Spleen (tissue), 11 donors: ENCODE measurements at regions not wholly inside any gene's neighbourhood (a gene's known extent, or its start where the extent isn't known, plus 50 kb on each side); places are given as distances from the start of the nearest gene placed in this dataset.

Experiments
- DNase-seq: peaks from one replicate; pipeline ENCODE4 v3.0.0-alpha.2; 2020
- H3K27ac ChIP-seq, 8 donors: fragments of 200-600 bp; sonication (generic) in 7 of 8; 1 replicate in 4 of 8; 2 replicates in 4 of 8; pipeline versions ENCODE4 v1.5.0 to v1.8.0; 2016 to 2021; ENCODE audit warnings: inconsistent platforms in 4 of 8, mild to moderate bottlenecking in 4 of 8, moderate library complexity in 1 of 8
- H3K27me3 ChIP-seq, 7 donors: fragments of 200-600 bp; sonication (generic) in 6 of 7; replicated peaks in 1 of 7; 1 replicate in 4 of 7; 2 replicates in 3 of 7; pipeline versions ENCODE4 v1.5.0 to v1.8.0; 2016 to 2021; ENCODE audit warnings: inconsistent platforms in 3 of 7, mild to moderate bottlenecking in 1 of 7
- H3K36me3 ChIP-seq, 6 donors: fragments of 200-600 bp; sonication (generic) in 5 of 6; 1 replicate in 4 of 6; 2 replicates in 2 of 6; pipeline versions ENCODE4 v1.5.0 to v1.8.0; 2016 to 2021; ENCODE audit warnings: inconsistent platforms in 2 of 6
- H3K4me1 ChIP-seq, 6 donors: fragments of 200-600 bp; sonication (generic) in 5 of 6; 1 replicate in 3 of 6; 2 replicates in 3 of 6; pipeline versions ENCODE4 v1.5.0 to v1.8.0; 2016 to 2021; ENCODE audit warnings: inconsistent platforms in 3 of 6
- H3K4me3 ChIP-seq, 8 donors: fragments of 200-600 bp; sonication (generic) in 7 of 8; 1 replicate in 4 of 8; 2 replicates in 4 of 8; pipeline versions ENCODE4 v1.5.0 to v1.8.0; 2016 to 2021; ENCODE audit warnings: inconsistent platforms in 4 of 8, mild to moderate bottlenecking in 4 of 8, moderate library complexity in 2 of 8
- H3K9me3 ChIP-seq, 8 donors: fragments of 200-600 bp; sonication (generic) in 7 of 8; 1 replicate in 4 of 8; 2 replicates in 4 of 8; pipeline versions ENCODE4 v1.5.0 to v1.8.0; 2016 to 2021; ENCODE audit warnings: inconsistent platforms in 4 of 8
- POLR2A ChIP-seq, 3 donors: fragments of 450-650 bp; IDR thresholded peaks; one replicate each; pipeline ENCODE4 v1.5.1; 2017; ENCODE audit warnings: antibody characterized with exemption in 3 of 3, mild to moderate bottlenecking in 1 of 3
- POLR2AphosphoS5 ChIP-seq, 3 donors: sonication (generic); formaldehyde crosslinking; IDR thresholded peaks; one replicate each; pipeline ENCODE4 v1.5.1; 2017; ENCODE audit warnings: antibody characterized with exemption in 3 of 3
- WGBS, 5 donors: extraction: QIAGEN DNeasy Blood & Tissue Kit in 3 of 5; methylation state at CpG; one replicate each; pipeline versions ENCODE4 v1.1.5 to v1.1.7; 2013 to 2018; 5-methylcytosine and 5-hydroxymethylcytosine counted together
- intact Hi-C: fragments of 100-400 bp; cut with DNase I; formaldehyde crosslinking; loops from one replicate; pipeline ENCODE4 v1.15.0; 2023; ENCODE audit warnings: low total_unique reads
- TF ChIP-seq, protein P1 (sequence below), 11 experiments: fragments of 200-600 bp in 7 of 11; fragments of 450-650 bp in 4 of 11; sonication (generic) in 4 of 11; IDR thresholded peaks in 8 of 11; conservative IDR thresholded peaks in 3 of 11; 1 replicate in 7 of 11; 2 replicates in 4 of 11; pipeline versions ENCODE4 v1.4.0 to v1.8.0; 2016 to 2021; ENCODE audit warnings: antibody characterized with exemption in 11 of 11, inconsistent platforms in 4 of 11, mild to moderate bottlenecking in 1 of 11
- donor health status: healthy with polysubstance abuse.
- donor health status: DM: no; HTN: no; CAD: no; lungs with moderate emphysema.
- donor health status: DM: no; HTN: no; CAD: no.
- donor health status: Bipolar disorder and iron deficiency.
- donor health status: healthy.
- donor health status: DM: no; HTN: no; CAD: no.
- donor health status: DM: yes; HTN: yes; CAD: no.

DNA sequence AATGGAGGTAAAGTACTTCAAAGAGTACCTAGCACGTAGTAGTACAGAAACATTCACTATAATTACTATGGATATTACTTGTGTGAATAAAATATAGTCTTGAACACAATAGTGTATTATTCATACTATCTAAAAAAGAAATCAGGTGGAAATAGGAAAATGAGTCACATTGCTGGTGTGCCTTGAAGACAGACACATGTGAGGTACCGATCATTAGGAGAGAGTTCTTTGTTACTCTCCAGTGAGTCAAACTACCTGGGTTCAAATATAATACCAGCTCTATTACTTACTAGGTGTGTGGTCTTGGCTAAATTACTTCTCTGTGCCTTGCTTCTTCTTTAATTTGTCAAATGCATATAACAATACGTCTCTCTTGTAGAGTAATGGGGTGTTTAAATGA lies 50.8 kb upstream of the BEND6 start:
- WGBS, 5 donors = 52 to 63% (median 59%) methylated on average over 3 of the region's 3 CpGs
- Histone ChIP-seq H3K4me3 (no peak overlapping the region), H3K4me1 (peaks cover 0 to 8% (median 4%) of the 10 kb centered on the region in 6 donors), H3K9me3 (no peaks in the 10 kb centered on the region), H3K36me3 (no peaks in the 10 kb centered on the region), H3K27ac (no peak overlapping the region), H3K27me3 (no peaks in the 10 kb centered on the region)
- DNase-seq = no peak
- TF ChIP-seq, protein P1, sequence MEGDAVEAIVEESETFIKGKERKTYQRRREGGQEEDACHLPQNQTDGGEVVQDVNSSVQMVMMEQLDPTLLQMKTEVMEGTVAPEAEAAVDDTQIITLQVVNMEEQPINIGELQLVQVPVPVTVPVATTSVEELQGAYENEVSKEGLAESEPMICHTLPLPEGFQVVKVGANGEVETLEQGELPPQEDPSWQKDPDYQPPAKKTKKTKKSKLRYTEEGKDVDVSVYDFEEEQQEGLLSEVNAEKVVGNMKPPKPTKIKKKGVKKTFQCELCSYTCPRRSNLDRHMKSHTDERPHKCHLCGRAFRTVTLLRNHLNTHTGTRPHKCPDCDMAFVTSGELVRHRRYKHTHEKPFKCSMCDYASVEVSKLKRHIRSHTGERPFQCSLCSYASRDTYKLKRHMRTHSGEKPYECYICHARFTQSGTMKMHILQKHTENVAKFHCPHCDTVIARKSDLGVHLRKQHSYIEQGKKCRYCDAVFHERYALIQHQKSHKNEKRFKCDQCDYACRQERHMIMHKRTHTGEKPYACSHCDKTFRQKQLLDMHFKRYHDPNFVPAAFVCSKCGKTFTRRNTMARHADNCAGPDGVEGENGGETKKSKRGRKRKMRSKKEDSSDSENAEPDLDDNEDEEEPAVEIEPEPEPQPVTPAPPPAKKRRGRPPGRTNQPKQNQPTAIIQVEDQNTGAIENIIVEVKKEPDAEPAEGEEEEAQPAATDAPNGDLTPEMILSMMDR (IDR thresholded peaks at IDR 0.05 in 8 of 11, conservative IDR thresholded peaks at IDR 0.05 in 3 of 11) = no peak
- TF ChIP-seq POLR2A (IDR thresholded peaks at IDR 0.05) (no peak), POLR2AphosphoS5 (IDR thresholded peaks at IDR 0.05) (no peak)
- intact Hi-C loops = loop anchor here (5.0 to 10.0 kb wide), 2 partner anchors 121 to 413 kb away; partner anchors contain the start of gene PRIM2

DNA sequence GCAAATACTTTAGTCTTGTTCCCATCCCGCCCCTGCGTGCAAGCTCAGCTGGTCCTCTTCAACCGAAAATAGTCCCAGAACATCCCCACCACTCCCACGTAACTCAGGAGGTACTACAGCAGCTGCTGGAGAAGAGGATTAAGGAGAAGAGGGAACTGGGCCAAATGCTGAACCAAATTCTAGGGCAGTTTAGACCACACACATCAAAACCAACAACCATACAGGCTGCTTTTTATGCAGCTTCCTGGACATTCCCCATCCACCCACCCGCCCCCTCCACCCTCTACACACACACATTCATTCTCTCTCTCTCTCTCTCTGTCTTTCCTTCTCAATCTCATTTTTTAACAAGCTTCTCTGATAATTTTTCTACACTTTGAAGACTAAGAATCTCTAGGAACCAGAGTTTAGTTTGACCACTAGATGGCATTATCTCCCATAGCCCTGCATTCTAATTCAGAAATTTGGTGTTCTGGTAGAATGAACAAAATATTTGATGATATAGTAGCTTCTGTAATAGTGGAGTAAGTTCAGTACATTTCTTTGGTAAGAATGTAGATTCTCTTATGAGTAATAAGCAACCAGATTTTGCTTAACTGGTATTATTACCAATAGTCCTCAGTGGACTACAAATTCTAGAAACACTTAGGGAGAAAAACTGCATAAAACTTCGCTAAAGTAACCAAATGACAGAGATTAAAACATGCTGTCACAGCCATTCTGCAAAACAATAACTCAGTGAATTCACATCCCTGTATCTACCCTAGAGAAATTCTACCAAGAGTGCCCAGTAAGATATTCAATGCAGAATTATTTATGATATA lies 52.1 kb upstream of the BEND6 start:
- Histone ChIP-seq H3K4me1 (peaks cover 0 to 8% (median 4%) of the 10 kb centered on the region in 6 donors), H3K4me3 (no peak overlapping the region), H3K27ac (peak overlapping the region in 1 of 8 donors; percentile 26), H3K36me3 (no peaks in the 10 kb centered on the region), H3K9me3 (no peaks in the 10 kb centered on the region), H3K27me3 (no peaks in the 10 kb centered on the region)
- WGBS, 5 donors = 47 to 53% (median 50%) methylated on average over 6 of the region's 6 CpGs
- intact Hi-C loops = loop anchor here (5.0 to 10.0 kb wide), 2 partner anchors 122 to 414 kb away; partner anchors contain the start of gene PRIM2
- TF ChIP-seq POLR2AphosphoS5 (IDR thresholded peaks at IDR 0.05) = no peak
- TF ChIP-seq, protein P1 (IDR thresholded peaks at IDR 0.05 in 8 of 11, conservative IDR thresholded peaks at IDR 0.05 in 3 of 11) = peak; percentile 28 to 67 (median 56)
- TF ChIP-seq POLR2A (IDR thresholded peaks at IDR 0.05) = no peak
- no peak for DNase-seq

DNA sequence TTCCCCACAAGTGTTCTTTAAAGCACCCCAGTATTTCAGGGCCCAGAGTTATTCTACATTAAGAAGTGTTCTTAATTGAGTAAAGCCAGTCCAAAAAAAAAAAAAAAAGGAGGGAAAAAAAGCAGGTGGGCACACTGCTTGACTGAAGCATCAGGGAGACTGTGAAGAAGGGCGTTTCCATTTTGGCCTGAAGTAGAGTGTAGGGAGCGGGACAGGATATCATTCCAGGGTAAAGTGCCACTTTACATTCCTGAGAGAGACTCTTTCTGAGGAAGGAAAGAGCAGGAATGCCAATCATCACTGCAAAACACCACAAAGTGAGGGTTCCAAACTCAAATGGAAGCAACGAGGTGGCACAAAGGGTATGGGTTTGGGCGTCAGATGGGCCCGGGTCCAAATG lies 54.1 kb upstream of the BEND6 start:
- WGBS, 5 donors = 69 to 84% (median 76%) methylated on average over 5 of the region's 5 CpGs
- H3K27me3 ChIP-seq = no peaks in the 10 kb centered on the region
- TF ChIP-seq, protein P1 (IDR thresholded peaks at IDR 0.05 in 8 of 11, conservative IDR thresholded peaks at IDR 0.05 in 3 of 11) = no peak
- TF ChIP-seq POLR2AphosphoS5 (IDR thresholded peaks at IDR 0.05) (no peak), POLR2A (IDR thresholded peaks at IDR 0.05) (no peak)
- H3K4me1 ChIP-seq = peaks cover 0 to 8% (median 4%) of the 10 kb centered on the region in 6 donors
- H3K27ac ChIP-seq = no peak overlapping the region
- no peaks in the 10 kb centered on the region for H3K36me3 ChIP-seq
- intact Hi-C loops = loop anchor here (5.0 to 10.0 kb wide), 2 partner anchors 124 to 417 kb away; partner anchors contain the start of gene PRIM2
- no peaks in the 10 kb centered on the region for H3K9me3 ChIP-seq
- no peak for DNase-seq
- no peak overlapping the region for H3K4me3 ChIP-seq

DNA sequence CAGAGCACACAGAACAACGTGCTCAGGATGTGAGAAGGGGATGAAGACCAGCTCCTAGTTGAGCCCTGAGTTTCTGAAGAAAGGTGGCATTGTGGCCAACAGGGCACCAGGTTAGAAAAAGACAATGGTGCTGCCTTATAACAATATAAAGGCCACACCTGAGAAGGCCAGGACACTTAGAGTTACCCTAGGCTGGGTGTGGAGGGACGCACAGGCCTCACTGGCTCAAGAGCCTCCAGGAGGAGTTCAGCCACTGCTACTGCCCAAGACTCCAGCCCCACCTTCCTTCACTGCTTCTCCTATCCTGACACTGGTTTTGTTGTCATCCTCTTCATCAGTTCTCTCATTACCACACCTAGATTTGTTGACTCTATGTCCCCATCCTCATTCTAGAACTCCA lies 55.2 kb upstream of the BEND6 start:
- Histone ChIP-seq H3K36me3 (no peaks in the 10 kb centered on the region), H3K9me3 (no peaks in the 10 kb centered on the region), H3K4me3 (no peak overlapping the region), H3K4me1 (peaks cover 0 to 6% (median 3%) of the 10 kb centered on the region in 6 donors), H3K27ac (no peak overlapping the region), H3K27me3 (no peaks in the 10 kb centered on the region)
- TF ChIP-seq, protein P1 (IDR thresholded peaks at IDR 0.05 in 8 of 11, conservative IDR thresholded peaks at IDR 0.05 in 3 of 11) = no peak
- no peak for TF ChIP-seq POLR2AphosphoS5 (IDR thresholded peaks at IDR 0.05)
- TF ChIP-seq POLR2A (IDR thresholded peaks at IDR 0.05) = no peak
- intact Hi-C loops = loop anchor here (5.0 to 10.0 kb wide), 2 partner anchors 125 to 418 kb away; partner anchors contain the start of gene PRIM2
- DNase-seq = no peak
- WGBS, 5 donors = 80 to 94% (median 90%) methylated on average over 2 of the region's 2 CpGs
